HL-60 (cell line): ENCODE measurements at regions not wholly inside any gene's neighbourhood (a gene's known extent, or its start where the extent isn't known, plus 50 kb on each side); places are given as distances from the start of the nearest gene placed in this dataset.

Experiments
- POLR2AphosphoS5 ChIP-seq: IDR thresholded peaks from 2 replicates; pipeline ENCODE4 v1.6.1; 2012; ENCODE audit warnings: low read depth
- TF ChIP-seq, protein P1 (sequence below): IDR thresholded peaks from 2 replicates; pipeline ENCODE4 v1.6.1; 2012; ENCODE audit warnings: low read depth; ENCODE audit not compliant: insufficient replicate concordance
- TF ChIP-seq, protein P2 (sequence below): IDR thresholded peaks from one replicate; pipeline ENCODE4 v1.5.1; 2011; ENCODE audit warnings: low read length, control low read depth, inconsistent platforms; ENCODE audit not compliant: insufficient read depth

DNA sequence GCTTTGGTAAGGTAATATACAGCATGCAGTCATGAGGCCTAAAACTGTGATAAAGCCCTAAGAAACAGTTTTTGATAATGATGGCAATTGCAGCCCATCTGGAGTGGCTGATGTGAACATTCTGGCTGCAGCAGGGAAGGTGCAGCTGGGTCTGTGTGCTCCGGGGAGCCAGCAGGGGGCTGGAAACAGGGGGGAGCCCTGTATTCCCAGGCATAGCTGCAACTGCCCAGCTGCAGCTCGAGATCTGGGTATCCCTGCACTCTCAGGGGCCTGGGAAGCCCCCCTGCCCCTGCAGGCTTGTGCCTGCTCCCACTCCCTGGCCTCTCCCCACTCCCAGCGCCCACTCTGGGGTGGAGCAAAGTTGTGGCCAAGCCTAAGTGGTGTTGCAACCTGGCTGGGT, 95.6 kb downstream of the RRAGB start:
- TF ChIP-seq, protein P1, sequence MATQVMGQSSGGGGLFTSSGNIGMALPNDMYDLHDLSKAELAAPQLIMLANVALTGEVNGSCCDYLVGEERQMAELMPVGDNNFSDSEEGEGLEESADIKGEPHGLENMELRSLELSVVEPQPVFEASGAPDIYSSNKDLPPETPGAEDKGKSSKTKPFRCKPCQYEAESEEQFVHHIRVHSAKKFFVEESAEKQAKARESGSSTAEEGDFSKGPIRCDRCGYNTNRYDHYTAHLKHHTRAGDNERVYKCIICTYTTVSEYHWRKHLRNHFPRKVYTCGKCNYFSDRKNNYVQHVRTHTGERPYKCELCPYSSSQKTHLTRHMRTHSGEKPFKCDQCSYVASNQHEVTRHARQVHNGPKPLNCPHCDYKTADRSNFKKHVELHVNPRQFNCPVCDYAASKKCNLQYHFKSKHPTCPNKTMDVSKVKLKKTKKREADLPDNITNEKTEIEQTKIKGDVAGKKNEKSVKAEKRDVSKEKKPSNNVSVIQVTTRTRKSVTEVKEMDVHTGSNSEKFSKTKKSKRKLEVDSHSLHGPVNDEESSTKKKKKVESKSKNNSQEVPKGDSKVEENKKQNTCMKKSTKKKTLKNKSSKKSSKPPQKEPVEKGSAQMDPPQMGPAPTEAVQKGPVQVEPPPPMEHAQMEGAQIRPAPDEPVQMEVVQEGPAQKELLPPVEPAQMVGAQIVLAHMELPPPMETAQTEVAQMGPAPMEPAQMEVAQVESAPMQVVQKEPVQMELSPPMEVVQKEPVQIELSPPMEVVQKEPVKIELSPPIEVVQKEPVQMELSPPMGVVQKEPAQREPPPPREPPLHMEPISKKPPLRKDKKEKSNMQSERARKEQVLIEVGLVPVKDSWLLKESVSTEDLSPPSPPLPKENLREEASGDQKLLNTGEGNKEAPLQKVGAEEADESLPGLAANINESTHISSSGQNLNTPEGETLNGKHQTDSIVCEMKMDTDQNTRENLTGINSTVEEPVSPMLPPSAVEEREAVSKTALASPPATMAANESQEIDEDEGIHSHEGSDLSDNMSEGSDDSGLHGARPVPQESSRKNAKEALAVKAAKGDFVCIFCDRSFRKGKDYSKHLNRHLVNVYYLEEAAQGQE = no peak
- TF ChIP-seq, protein P2, sequence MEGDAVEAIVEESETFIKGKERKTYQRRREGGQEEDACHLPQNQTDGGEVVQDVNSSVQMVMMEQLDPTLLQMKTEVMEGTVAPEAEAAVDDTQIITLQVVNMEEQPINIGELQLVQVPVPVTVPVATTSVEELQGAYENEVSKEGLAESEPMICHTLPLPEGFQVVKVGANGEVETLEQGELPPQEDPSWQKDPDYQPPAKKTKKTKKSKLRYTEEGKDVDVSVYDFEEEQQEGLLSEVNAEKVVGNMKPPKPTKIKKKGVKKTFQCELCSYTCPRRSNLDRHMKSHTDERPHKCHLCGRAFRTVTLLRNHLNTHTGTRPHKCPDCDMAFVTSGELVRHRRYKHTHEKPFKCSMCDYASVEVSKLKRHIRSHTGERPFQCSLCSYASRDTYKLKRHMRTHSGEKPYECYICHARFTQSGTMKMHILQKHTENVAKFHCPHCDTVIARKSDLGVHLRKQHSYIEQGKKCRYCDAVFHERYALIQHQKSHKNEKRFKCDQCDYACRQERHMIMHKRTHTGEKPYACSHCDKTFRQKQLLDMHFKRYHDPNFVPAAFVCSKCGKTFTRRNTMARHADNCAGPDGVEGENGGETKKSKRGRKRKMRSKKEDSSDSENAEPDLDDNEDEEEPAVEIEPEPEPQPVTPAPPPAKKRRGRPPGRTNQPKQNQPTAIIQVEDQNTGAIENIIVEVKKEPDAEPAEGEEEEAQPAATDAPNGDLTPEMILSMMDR = no peak
- TF ChIP-seq POLR2AphosphoS5 = no peak
